GM19035 (cell line): ENCODE measurements at regions not wholly inside any gene's neighbourhood (a gene's known extent, or its start where the extent isn't known, plus 50 kb on each side); places are given as distances from the start of the nearest gene placed in this dataset.
"Not testable (repeated sequence)": the region's sequence is repeated elsewhere in the genome, so short reads cannot be mapped to it uniquely, and the experiment has no call there.

Source experiments
- ATAC-seq: cut with Tn5 transposase; IDR thresholded peaks from one replicate; pipeline ENCODE4 v1.9.1; 2021; ENCODE audit not compliant: unreplicated experiment

DNA sequence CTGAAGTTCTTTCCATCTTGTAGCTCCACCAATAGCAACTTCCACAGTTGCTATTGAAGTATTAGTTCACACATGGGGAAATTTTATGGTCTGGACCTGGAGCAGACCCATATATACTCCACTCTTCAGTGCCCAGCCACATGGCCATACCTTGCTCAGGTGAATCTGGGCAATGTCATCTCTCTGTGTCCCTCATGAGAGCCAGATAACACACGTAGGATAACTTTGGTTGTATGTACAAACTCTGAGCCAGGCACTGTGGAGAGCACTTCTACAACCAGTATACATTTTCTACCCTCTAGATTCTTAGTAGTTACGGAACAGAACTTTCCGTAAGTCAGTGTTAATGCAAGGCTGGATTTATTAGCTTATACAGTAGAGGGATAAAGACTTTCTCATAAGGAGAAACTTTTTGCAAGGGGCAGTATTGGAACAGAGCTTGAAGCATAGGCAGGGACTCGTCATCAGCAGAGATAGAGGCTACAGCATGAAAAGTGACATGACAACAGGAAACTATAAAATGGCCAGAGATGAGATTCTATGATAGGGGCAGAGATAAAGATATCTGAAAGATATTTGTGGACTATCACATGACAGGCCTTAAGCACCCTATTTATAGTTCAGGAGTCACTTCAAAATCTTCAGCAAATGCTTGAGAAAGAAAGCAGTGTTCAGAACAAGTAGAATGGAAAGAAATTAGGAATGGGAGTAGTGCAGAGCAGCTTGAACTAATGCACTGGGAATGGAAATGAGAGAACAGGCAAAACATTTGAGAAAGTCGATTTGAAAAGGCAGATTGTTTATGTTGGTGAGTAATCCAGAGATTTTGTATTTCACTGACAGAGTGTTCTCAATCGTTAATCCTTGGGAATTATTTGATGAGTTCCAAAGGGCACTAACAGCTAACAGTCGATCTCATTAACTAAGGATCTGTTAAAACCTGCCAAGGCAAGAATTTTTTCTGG is 481.8 kb downstream of the USP25 start:
- no peak for ATAC-seq

GRCh38 chr21:16213518-16213917 is 483.7 kb downstream of the USP25 start:
- no peak for ATAC-seq

- no peak for ATAC-seq
Measured at GRCh38 chr21:16215193-16215592, 485.4 kb downstream of the USP25 start.

DNA sequence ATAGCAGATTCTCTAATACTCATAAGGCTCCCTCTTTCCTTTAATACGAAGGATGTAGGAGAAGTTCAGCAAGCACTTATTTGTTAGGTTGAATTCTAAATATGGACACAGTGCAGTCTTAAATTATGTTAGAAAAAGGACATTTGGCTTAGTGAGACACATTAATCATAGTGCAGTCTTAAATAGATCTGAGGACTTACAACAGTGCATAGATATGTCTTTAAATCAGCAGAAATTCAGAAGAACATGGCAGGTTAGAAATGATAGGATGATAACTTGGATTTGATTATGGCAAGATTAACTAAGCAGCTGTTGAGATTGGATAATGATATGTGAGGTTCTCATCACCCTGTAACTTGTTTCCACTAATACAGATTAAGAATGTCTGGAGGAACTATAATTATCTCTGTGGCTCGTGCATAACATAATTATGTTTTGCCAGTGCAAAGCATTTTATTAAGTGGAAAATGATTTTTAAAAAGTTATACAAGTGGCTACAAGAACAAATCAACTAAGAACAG is 485.9 kb downstream of the USP25 start:
- ATAC-seq, result no peak

GRCh38 chr21:16216288-16216962 is 486.6 kb downstream of the USP25 start:
- ATAC-seq, result no peak

DNA sequence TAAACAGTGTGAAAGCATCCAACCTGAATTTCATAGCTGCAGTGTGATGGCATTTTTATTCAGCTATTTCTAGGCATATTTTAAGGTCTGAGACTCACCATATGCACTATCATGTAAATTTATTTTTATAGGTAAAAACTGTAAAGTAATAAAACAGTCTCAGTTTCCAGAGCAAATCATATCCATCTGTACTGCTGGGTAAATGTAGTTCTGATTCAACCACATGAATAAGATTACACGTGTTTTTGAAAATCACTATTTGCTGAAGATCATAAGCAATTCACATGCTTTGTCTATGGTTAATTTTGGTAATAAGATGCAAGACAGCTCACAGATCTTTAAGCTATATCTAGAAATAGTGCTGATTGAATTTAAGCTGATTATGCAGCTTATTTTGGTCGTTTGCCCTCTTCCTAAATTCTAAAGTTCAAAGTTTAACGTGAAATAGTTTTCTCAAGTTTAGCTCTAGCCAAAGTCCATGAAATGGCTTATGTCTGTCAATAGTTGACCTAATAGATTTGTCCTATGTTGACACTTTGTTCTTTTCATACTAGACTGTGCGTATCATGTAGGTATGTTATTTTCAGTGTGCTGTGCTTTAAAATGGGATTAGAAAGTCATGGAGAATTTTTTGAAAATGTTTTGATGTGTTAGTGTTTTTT is 489.0 kb downstream of the USP25 start:
- no peak for ATAC-seq

GRCh38 chr21:16224756-16225155 is 495.0 kb downstream of the USP25 start:
- not testable (repeated sequence) for ATAC-seq

- no peak for ATAC-seq
Measured at GRCh38 chr21:16239659-16240265, 510.0 kb downstream of the USP25 start.

DNA sequence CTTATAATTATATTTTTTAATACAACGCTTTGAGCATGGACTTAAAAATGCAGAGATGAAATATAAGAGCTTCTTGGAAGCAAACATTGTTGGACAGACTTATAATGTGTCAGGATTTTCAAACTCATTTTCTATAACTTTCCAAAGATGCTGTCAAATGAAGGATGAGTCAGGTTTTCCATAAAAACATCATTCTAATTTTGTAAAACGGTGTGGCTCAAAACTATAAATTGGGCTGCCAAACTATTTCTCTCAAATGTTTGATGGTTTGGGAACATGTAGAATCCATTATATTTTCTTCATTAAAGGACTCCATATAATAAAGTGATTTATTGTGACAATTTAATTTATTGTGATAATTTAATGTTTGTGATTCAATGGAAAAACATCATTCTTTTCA is 511.2 kb downstream of the USP25 start:
- no peak for ATAC-seq

- ATAC-seq, result no peak
Measured at GRCh38 chr21:16241479-16241963, 511.7 kb downstream of the USP25 start.

DNA sequence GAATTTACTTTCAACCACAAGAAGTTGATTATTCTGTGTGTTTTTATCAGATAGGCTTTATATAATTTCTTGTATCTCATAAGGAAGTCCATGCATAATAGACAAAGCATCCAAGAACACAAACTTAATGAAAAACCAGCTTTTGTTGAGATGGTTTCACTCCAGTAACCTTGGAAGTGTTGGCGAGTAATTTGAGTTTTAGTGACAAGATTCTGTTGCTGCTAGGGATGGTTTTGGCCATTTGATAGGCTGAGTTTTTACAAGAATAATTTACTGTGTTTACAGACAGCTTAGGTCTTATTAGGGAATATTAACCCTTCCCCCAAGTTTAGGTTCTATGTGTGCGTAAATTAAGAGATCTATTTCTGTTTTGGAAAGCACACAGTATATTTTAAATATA is 513.6 kb downstream of the USP25 start:
- no peak for ATAC-seq

- no peak for ATAC-seq
Measured at GRCh38 chr21:16248705-16249104, 518.9 kb downstream of the USP25 start.

GRCh38 chr21:16250273-16250672 is 520.5 kb downstream of the USP25 start:
- no peak for ATAC-seq

DNA sequence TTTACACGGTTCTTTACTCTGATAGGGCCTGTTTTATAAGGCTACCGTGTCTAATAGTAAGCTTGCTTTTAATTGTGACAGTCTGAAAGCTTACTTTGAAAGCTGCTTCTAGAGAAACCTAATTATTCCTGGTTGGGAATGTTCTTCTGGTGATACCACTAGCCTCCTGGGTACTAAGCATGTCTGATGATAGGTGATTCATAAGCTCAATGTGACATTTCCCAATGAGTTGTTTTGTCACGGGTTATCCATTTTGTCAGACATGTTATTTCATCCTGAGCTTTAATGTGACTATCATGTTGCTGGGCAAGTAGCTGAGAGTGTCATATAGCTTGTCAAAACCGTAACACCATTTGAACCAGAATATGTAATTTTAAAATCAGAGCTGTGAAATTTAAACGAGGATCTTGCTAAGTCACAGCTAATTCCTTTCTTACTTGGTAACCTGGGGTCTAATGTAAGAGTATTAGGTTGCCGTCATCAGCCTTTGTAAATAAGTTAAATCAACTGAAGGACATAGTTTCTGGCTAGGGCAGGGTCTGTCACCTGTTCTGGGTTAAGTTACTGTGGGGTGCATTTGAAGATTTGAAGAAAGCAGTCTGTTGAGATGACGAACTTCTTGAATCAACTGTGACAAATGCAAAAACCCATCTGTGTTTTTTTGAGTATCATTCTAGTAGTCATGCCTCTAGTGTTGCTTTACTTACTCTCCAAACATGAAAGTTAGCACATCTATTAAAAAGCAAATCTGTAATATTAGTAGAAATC is 529.2 kb downstream of the USP25 start:
- ATAC-seq, result no peak

DNA sequence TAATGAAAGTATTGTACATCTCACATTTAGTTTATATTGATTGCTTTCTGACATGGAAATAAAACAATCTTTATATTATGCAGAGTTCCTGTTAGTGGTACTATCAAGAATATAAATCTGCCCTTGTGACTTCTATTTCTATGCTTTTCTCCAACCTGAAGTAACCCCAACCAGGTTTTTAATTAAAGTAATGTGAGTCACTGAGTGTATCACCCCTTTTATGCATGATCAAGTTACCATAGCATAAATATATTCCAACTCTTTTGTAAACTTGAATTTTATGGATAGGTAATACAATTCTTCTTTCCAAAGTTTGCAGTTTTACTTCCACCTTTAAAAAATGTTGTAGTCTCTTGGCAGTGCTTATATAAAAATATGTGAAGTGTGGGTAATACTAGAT is 532.3 kb downstream of the USP25 start:
- no peak for ATAC-seq

GRCh38 chr21:16264319-16264718 is 534.5 kb downstream of the USP25 start:
- ATAC-seq, result no peak

- no peak for ATAC-seq
Measured at GRCh38 chr21:16269476-16269875, 539.7 kb downstream of the USP25 start.

GRCh38 chr21:16279731-16280581 is 550.2 kb downstream of the USP25 start:
- no peak for ATAC-seq

- no peak for ATAC-seq
Measured at GRCh38 chr21:16280686-16281091, 550.9 kb downstream of the USP25 start.
